ENCODE measurements at regions not wholly inside any gene's neighbourhood (a gene's known extent, or its start where the extent isn't known, plus 50 kb on each side); places are given as distances from the start of the nearest gene placed in this dataset.

GRCh38 chr14:24708684-24709083 is 74.7 kb upstream of the GZMB start:
- no peak overlapping the region for H3K27ac ChIP-seq (ENCODE audit: low read length)
- ATAC-seq (replicated peaks in 1 of 4) = no peak
- no peaks in the 10 kb centered on the region for H3K36me3 ChIP-seq (ENCODE audit: control insufficient read depth in 2 of 2, extremely low read depth in 1 of 2, insufficient read depth in 1 of 2, low read length in 1 of 2)
- POLR2A ChIA-PET = no interaction called here
- H3K27me3 ChIP-seq (replicated peaks in 1 of 2; ENCODE audit: control insufficient read depth in 2 of 2, extremely low read depth in 1 of 2, insufficient read depth in 2 of 2, low read length in 1 of 2) = peaks cover 0 to 3% of the 10 kb centered on the region in 2 experiments
- H3K27me3 Mint-ChIP-seq = peaks cover 2 to 9% of the 10 kb centered on the region in 2 donors
- CTCF ChIA-PET = interaction anchor here (0.5 to 3.6 kb wide), 9 partner anchors 9 to 1746 kb away, joined by 3 to 28 read pairs (median 3); no protein-coding TSS in a partner anchor
- no peaks in the 10 kb centered on the region for H3K36me3 Mint-ChIP-seq
- no peaks in the 10 kb centered on the region for H3K9me3 ChIP-seq
- peaks cover 0 to 7% of the 10 kb centered on the region in 2 experiments for H3K4me1 ChIP-seq (ENCODE audit: control insufficient read depth in 1 of 2, extremely low read depth in 1 of 2, insufficient read depth in 2 of 2, low read length in 2 of 2)
- peaks cover 0 to 8% (median 0%) of the 10 kb centered on the region in 3 donors for H3K4me1 Mint-ChIP-seq
- 91% methylated on average over 3 of the region's 3 CpGs for WGBS (ENCODE audit: insufficient coverage)
- no peak overlapping the region for H3K4me3 ChIP-seq (ENCODE audit: control insufficient read depth in 1 of 2, extremely low read depth in 1 of 2, low read length in 1 of 2)
- H3K9me3 Mint-ChIP-seq = no peaks in the 10 kb centered on the region
- H3K27ac Mint-ChIP-seq = no peak overlapping the region
- DNase-seq = no peak
- no peak overlapping the region for H3K4me3 Mint-ChIP-seq

DNA sequence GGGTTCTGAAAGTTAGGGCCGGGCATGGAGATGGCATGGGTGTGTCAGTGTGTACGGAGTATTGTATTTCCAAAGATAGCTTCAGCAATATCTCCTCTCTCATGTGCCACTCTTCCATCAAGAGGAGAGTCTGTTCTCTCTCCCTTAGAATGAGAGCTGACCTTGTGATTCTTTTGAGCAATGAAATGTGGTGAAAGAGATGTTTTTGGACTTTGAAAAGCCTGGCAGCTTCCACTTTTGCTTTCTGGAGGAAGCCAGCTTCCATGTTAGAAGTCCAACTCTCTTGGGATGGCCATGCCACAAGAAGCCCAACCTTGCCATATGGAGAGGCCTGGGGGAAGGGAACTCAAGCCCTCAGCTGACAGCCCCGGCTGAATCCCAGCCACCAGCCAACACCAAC is 72.4 kb upstream of the GZMB start:
- Mint-ChIP-seq H3K27ac (no peak overlapping the region), H3K36me3 (no peaks in the 10 kb centered on the region), H3K4me3 (no peak overlapping the region), H3K4me1 (peaks cover 0 to 8% (median 0%) of the 10 kb centered on the region in 3 donors), H3K27me3 (peaks cover 0 to 9% of the 10 kb centered on the region in 2 donors), H3K9me3 (no peaks in the 10 kb centered on the region)
- ChIA-PET POLR2A (no interaction called here), CTCF (interaction anchor here in 1 of 2 donors (0.9 kb wide), 1 partner anchor 24 kb away, joined by 3 read pairs; no protein-coding TSS in a partner anchor)
- ATAC-seq (replicated peaks in 1 of 4) (no peak), DNase-seq (no peak)
- Histone ChIP-seq H3K4me1 (ENCODE audit: control insufficient read depth in 1 of 2, extremely low read depth in 1 of 2, insufficient read depth in 2 of 2, low read length in 2 of 2) (peaks cover 0 to 7% of the 10 kb centered on the region in 2 experiments), H3K27me3 (replicated peaks in 1 of 2; ENCODE audit: control insufficient read depth in 2 of 2, extremely low read depth in 1 of 2, insufficient read depth in 2 of 2, low read length in 1 of 2) (peaks cover 0 to 3% of the 10 kb centered on the region in 2 experiments), H3K27ac (ENCODE audit: low read length) (no peak overlapping the region), H3K4me3 (ENCODE audit: control insufficient read depth in 1 of 2, extremely low read depth in 1 of 2, low read length in 1 of 2) (no peak overlapping the region), H3K9me3 (no peaks in the 10 kb centered on the region), H3K36me3 (ENCODE audit: control insufficient read depth in 2 of 2, extremely low read depth in 1 of 2, insufficient read depth in 1 of 2, low read length in 1 of 2) (no peaks in the 10 kb centered on the region)
- WGBS (ENCODE audit: insufficient coverage) = no CpG with 5 or more reads among the region's 3 CpGs

- ATAC-seq (replicated peaks in 1 of 4) = no peak
- H3K27ac ChIP-seq (ENCODE audit: low read length) = no peak overlapping the region
- ChIA-PET POLR2A (no interaction called here), CTCF (interaction anchor here (0.7 to 0.9 kb wide), 2 partner anchors 24 to 427 kb away, joined by 3 read pairs; no protein-coding TSS in a partner anchor)
- H3K9me3 ChIP-seq = no peaks in the 10 kb centered on the region
- DNase-seq = no peak
- Mint-ChIP-seq H3K9me3 (no peaks in the 10 kb centered on the region), H3K27ac (no peak overlapping the region), H3K27me3 (peaks cover 0 to 9% of the 10 kb centered on the region in 2 donors), H3K4me3 (no peak overlapping the region), H3K36me3 (no peaks in the 10 kb centered on the region), H3K4me1 (peaks cover 0 to 8% (median 0%) of the 10 kb centered on the region in 3 donors)
- H3K36me3 ChIP-seq (ENCODE audit: control insufficient read depth in 2 of 2, extremely low read depth in 1 of 2, insufficient read depth in 1 of 2, low read length in 1 of 2) = no peaks in the 10 kb centered on the region
- 65% methylated on average over 2 of the region's 4 CpGs for WGBS (ENCODE audit: insufficient coverage)
- peaks cover 0 to 2% of the 10 kb centered on the region in 2 experiments for H3K27me3 ChIP-seq (replicated peaks in 1 of 2; ENCODE audit: control insufficient read depth in 2 of 2, extremely low read depth in 1 of 2, insufficient read depth in 2 of 2, low read length in 1 of 2)
- no peak overlapping the region for H3K4me3 ChIP-seq (ENCODE audit: control insufficient read depth in 1 of 2, extremely low read depth in 1 of 2, low read length in 1 of 2)
- peaks cover 0 to 6% of the 10 kb centered on the region in 2 experiments for H3K4me1 ChIP-seq (ENCODE audit: control insufficient read depth in 1 of 2, extremely low read depth in 1 of 2, insufficient read depth in 2 of 2, low read length in 2 of 2)
Observed at GRCh38 chr14:24705840-24706239, 71.8 kb upstream of the GZMB start.

DNA sequence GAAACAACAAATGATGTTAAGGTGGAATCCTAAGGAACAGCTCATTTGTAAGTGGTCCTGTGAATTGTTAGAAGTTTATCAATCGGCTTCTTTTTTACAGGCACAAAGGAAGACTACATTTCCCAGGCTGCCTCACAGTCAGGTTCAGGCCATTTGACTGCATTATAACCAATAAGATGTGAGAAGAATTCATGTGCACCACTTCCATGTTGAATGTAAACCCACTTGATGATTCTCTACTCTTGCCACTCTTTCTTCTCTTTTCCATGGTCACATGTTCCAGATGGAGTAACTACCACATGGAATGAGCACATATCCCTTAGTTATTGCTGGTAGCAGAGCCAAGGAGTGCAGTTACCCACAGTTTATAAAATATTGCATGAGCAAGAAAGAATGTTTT is 67.1 kb upstream of the GZMB start:
- no CpG with 5 or more reads among the region's 1 CpG for WGBS (ENCODE audit: insufficient coverage)
- Mint-ChIP-seq H3K4me3 (no peak overlapping the region), H3K27me3 (peaks cover 0 to 5% of the 10 kb centered on the region in 2 donors), H3K27ac (no peak overlapping the region), H3K4me1 (peaks cover 5 to 25% (median 10%) of the 10 kb centered on the region in 3 donors), H3K36me3 (no peaks in the 10 kb centered on the region), H3K9me3 (no peaks in the 10 kb centered on the region)
- H3K9me3 ChIP-seq = no peaks in the 10 kb centered on the region
- H3K4me3 ChIP-seq (ENCODE audit: control insufficient read depth in 1 of 2, extremely low read depth in 1 of 2, low read length in 1 of 2) = no peak overlapping the region
- H3K27ac ChIP-seq (ENCODE audit: low read length) = no peak overlapping the region
- CTCF ChIA-PET = interaction anchor here in 1 of 2 donors (0.6 kb wide), 1 partner anchor 10 kb away, joined by 6 read pairs; no protein-coding TSS in a partner anchor
- no peaks in the 10 kb centered on the region for H3K27me3 ChIP-seq (replicated peaks in 1 of 2; ENCODE audit: control insufficient read depth in 2 of 2, extremely low read depth in 1 of 2, insufficient read depth in 2 of 2, low read length in 1 of 2)
- ATAC-seq (replicated peaks in 1 of 4) = no peak
- H3K36me3 ChIP-seq (ENCODE audit: control insufficient read depth in 2 of 2, extremely low read depth in 1 of 2, insufficient read depth in 1 of 2, low read length in 1 of 2) = no peaks in the 10 kb centered on the region
- DNase-seq = no peak
- POLR2A ChIA-PET = no interaction called here
- H3K4me1 ChIP-seq (ENCODE audit: control insufficient read depth in 1 of 2, extremely low read depth in 1 of 2, insufficient read depth in 2 of 2, low read length in 2 of 2) = peaks cover 0 to 14% of the 10 kb centered on the region in 2 experiments

DNA sequence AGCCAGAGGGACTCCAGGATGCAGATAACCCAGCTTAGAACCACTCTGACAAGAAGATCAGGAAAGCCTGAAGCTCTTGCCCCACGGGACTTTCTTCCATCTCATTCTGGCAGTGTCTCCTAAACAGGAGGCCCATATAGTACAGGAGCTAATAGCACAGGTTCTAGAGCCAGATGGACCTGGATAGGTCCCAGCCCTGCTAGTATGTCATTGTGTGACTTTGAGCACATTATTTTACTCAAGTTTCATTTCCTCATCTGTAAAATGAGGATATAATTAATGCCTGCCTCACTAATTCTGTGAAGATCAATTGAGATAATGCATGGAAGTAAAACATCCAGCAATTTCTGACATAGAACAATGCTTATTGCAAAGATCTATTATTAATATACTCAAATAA is 66.5 kb upstream of the GZMB start:
- no peak overlapping the region for H3K27ac Mint-ChIP-seq
- Histone ChIP-seq H3K4me3 (ENCODE audit: control insufficient read depth in 1 of 2, extremely low read depth in 1 of 2, low read length in 1 of 2) (no peak overlapping the region), H3K4me1 (ENCODE audit: control insufficient read depth in 1 of 2, extremely low read depth in 1 of 2, insufficient read depth in 2 of 2, low read length in 2 of 2) (peaks cover under 1 to 19% of the 10 kb centered on the region in 2 experiments), H3K36me3 (ENCODE audit: control insufficient read depth in 2 of 2, extremely low read depth in 1 of 2, insufficient read depth in 1 of 2, low read length in 1 of 2) (no peaks in the 10 kb centered on the region), H3K27me3 (replicated peaks in 1 of 2; ENCODE audit: control insufficient read depth in 2 of 2, extremely low read depth in 1 of 2, insufficient read depth in 2 of 2, low read length in 1 of 2) (no peaks in the 10 kb centered on the region), H3K9me3 (no peaks in the 10 kb centered on the region), H3K27ac (ENCODE audit: low read length) (no peak overlapping the region)
- H3K4me3 Mint-ChIP-seq = no peak overlapping the region
- WGBS (ENCODE audit: insufficient coverage) = 60% methylated on average over 1 of the region's 1 CpG
- ChIA-PET POLR2A (no interaction called here), CTCF (interaction anchor here in 1 of 2 donors (0.6 kb wide), 1 partner anchor 10 kb away, joined by 6 read pairs; no protein-coding TSS in a partner anchor)
- H3K9me3 Mint-ChIP-seq = no peaks in the 10 kb centered on the region
- peaks cover 5 to 23% (median 10%) of the 10 kb centered on the region in 3 donors for H3K4me1 Mint-ChIP-seq
- no peaks in the 10 kb centered on the region for H3K36me3 Mint-ChIP-seq
- ATAC-seq (replicated peaks in 1 of 4) = no peak
- peaks cover 0 to 5% of the 10 kb centered on the region in 2 donors for H3K27me3 Mint-ChIP-seq
- no peak for DNase-seq

DNA sequence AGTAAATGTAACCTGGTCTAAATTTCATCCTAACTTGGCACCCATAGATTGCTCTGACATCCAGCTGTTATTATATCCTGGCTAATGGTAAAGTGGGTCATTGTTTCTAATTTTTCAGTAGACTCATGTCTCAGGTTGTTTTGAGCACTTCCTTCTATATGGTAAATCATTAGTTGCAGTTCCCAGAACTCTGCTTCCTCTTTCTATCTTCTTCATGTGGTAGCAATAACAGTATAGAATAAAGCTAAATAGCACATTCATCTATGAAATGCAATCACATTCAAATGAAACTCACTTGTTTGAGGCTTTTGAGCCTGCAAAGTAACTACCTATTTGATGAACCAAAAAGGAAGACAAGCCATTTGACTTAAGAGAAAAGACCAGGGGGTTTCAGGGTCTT is 65.1 kb upstream of the GZMB start:
- no peaks in the 10 kb centered on the region for H3K27me3 ChIP-seq (replicated peaks in 1 of 2; ENCODE audit: control insufficient read depth in 2 of 2, extremely low read depth in 1 of 2, insufficient read depth in 2 of 2, low read length in 1 of 2)
- no peaks in the 10 kb centered on the region for H3K9me3 ChIP-seq
- no peaks in the 10 kb centered on the region for H3K36me3 Mint-ChIP-seq
- no peak overlapping the region for H3K4me3 ChIP-seq (ENCODE audit: control insufficient read depth in 1 of 2, extremely low read depth in 1 of 2, low read length in 1 of 2)
- no peak for ATAC-seq (replicated peaks in 1 of 4)
- H3K27ac ChIP-seq (ENCODE audit: low read length) = no peak overlapping the region
- ChIA-PET CTCF (interaction anchor here (0.8 to 1.3 kb wide), 3 partner anchors 10 to 12 kb away, joined by 3 read pairs; no protein-coding TSS in a partner anchor), POLR2A (no interaction called here)
- no peaks in the 10 kb centered on the region for H3K9me3 Mint-ChIP-seq
- no peak overlapping the region for H3K27ac Mint-ChIP-seq
- H3K27me3 Mint-ChIP-seq = no peaks in the 10 kb centered on the region
- H3K4me3 Mint-ChIP-seq = no peak overlapping the region
- DNase-seq = no peak
- H3K4me1 Mint-ChIP-seq = peaks cover 5 to 19% (median 10%) of the 10 kb centered on the region in 3 donors
- H3K4me1 ChIP-seq (ENCODE audit: control insufficient read depth in 1 of 2, extremely low read depth in 1 of 2, insufficient read depth in 2 of 2, low read length in 2 of 2) = peaks cover 7 to 33% of the 10 kb centered on the region in 2 experiments
- H3K36me3 ChIP-seq (ENCODE audit: control insufficient read depth in 2 of 2, extremely low read depth in 1 of 2, insufficient read depth in 1 of 2, low read length in 1 of 2) = no peaks in the 10 kb centered on the region

Data from T-cell (primary cell).